ENCODE measurements at regions not wholly inside any gene's neighbourhood (a gene's known extent, or its start where the extent isn't known, plus 50 kb on each side); places are given as distances from the start of the nearest gene placed in this dataset.

- no peak for DNase-seq
These were observed 125.3 kb upstream of the RXFP2 start for GRCh38 chr13:31614073-31614472.

GRCh38 chr13:31614704-31615103, 124.6 kb upstream of the RXFP2 start:
- DNase-seq, result no peak

- DNase-seq, result no peak
These were observed 114.2 kb upstream of the RXFP2 start for GRCh38 chr13:31625115-31625514.

GRCh38 chr13:31627097-31627845, 112.1 kb upstream of the RXFP2 start:
- DNase-seq, result no peak

- DNase-seq, result no peak
These were observed 110.1 kb upstream of the RXFP2 start for GRCh38 chr13:31629085-31629780.

GRCh38 chr13:31631071-31631470, 108.3 kb upstream of the RXFP2 start:
- no peak for DNase-seq

- DNase-seq, result no peak
These were observed 107.6 kb upstream of the RXFP2 start for GRCh38 chr13:31631746-31632145.

GRCh38 chr13:31638577-31638976, 100.7 kb upstream of the RXFP2 start:
- no peak for DNase-seq

GRCh38 chr13:31639443-31640163, 99.7 kb upstream of the RXFP2 start:
- DNase-seq, result no peak

GRCh38 chr13:31649766-31650165, 89.6 kb upstream of the RXFP2 start:
- DNase-seq, result no peak

GRCh38 chr13:31653730-31654129, 85.6 kb upstream of the RXFP2 start:
- DNase-seq, result no peak

- no peak for DNase-seq
These were observed 75.3 kb upstream of the RXFP2 start for GRCh38 chr13:31663880-31664585.

- no peak for DNase-seq
These were observed 68.3 kb upstream of the RXFP2 start for GRCh38 chr13:31670831-31671617.

GRCh38 chr13:31674051-31674450, 65.3 kb upstream of the RXFP2 start:
- no peak for DNase-seq

GRCh38 chr13:31675440-31675953, 63.8 kb upstream of the RXFP2 start:
- DNase-seq, result no peak

- DNase-seq, result no peak
These were observed 58.2 kb upstream of the RXFP2 start for GRCh38 chr13:31681133-31681532.

GRCh38 chr13:31684466-31684865, 54.9 kb upstream of the RXFP2 start:
- no peak for DNase-seq

GRCh38 chr13:31686670-31687425, 52.5 kb upstream of the RXFP2 start:
- no peak for DNase-seq
